Gastrocnemius medialis (tissue), 4 donors: ENCODE measurements at regions not wholly inside any gene's neighbourhood (a gene's known extent, or its start where the extent isn't known, plus 50 kb on each side); places are given as distances from the start of the nearest gene placed in this dataset.
"Not testable (repeated sequence)": the region's sequence is repeated elsewhere in the genome, so short reads cannot be mapped to it uniquely, and the experiment has no call there.

Experiments
- POLR2A ChIP-seq, 2 donors: fragments of 450-650 bp; IDR thresholded peaks; one replicate each; pipeline ENCODE4 v1.6.1; 2017; ENCODE audit warnings: antibody characterized with exemption in 2 of 2, mild to moderate bottlenecking in 2 of 2, moderate library complexity in 2 of 2
- TF ChIP-seq, protein P1 (sequence below), 5 experiments: fragments of 450-650 bp in 3 of 5; fragments of 200-600 bp in 2 of 5; sonication (generic) in 2 of 5; IDR thresholded peaks in 4 of 5; conservative IDR thresholded peaks in 1 of 5; 1 replicate in 4 of 5; 2 replicates in 1 of 5; pipeline ENCODE4 v1.5.1; 2016 to 2019; ENCODE audit warnings: antibody characterized with exemption in 5 of 5, mild to moderate bottlenecking in 3 of 5, moderate library complexity in 3 of 5

DNA sequence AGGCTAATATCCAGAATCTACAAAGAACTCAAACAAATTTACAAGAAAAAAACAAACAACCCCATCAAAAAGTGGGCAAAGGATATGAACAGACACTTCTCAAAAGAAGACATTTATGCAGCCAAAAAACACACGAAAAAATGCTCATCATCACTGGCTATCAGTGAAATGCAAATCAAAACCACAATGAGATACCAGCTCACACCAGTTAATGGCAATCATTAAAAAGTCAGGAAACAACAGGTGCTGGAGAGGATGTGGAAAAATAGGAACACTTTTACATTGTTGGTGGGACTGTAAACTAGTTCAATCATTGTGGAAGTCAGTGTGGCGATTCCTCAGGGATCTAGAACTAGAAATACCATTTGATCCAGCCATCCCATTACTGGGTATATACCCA lies 73.0 kb upstream of the CCT8L2 start:
- TF ChIP-seq, protein P1, sequence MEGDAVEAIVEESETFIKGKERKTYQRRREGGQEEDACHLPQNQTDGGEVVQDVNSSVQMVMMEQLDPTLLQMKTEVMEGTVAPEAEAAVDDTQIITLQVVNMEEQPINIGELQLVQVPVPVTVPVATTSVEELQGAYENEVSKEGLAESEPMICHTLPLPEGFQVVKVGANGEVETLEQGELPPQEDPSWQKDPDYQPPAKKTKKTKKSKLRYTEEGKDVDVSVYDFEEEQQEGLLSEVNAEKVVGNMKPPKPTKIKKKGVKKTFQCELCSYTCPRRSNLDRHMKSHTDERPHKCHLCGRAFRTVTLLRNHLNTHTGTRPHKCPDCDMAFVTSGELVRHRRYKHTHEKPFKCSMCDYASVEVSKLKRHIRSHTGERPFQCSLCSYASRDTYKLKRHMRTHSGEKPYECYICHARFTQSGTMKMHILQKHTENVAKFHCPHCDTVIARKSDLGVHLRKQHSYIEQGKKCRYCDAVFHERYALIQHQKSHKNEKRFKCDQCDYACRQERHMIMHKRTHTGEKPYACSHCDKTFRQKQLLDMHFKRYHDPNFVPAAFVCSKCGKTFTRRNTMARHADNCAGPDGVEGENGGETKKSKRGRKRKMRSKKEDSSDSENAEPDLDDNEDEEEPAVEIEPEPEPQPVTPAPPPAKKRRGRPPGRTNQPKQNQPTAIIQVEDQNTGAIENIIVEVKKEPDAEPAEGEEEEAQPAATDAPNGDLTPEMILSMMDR (IDR thresholded peaks at IDR 0.05 in 4 of 5, conservative IDR thresholded peaks at IDR 0.05 in 1 of 5) = not testable (repeated sequence)
- not testable (repeated sequence) for TF ChIP-seq POLR2A (IDR thresholded peaks at IDR 0.05)
